B cell (primary cell): ENCODE measurements at regions not wholly inside any gene's neighbourhood (a gene's known extent, or its start where the extent isn't known, plus 50 kb on each side); places are given as distances from the start of the nearest gene placed in this dataset.

Source experiments
- ATAC-seq: fragments of 200-7000 bp; cut with Tn5 transposase; one replicate; pipeline ENCODE4 v1.10.0; 2021; ENCODE audit warnings: low read depth, mild to moderate bottlenecking, moderate number of reproducible peaks, moderate library complexity
- CTCF ChIA-PET: fragments of 350-600 bp; sonication (Branson Sonifier 250); formaldehyde crosslinking; loops from one replicate; lab custom pipeline; 2021; ENCODE audit warnings: antibody characterized with exemption, inconsistent platforms; lab: Charles Lee
- POLR2A ChIA-PET: fragments of 350-600 bp; sonication (Branson Sonifier 250); formaldehyde crosslinking; loops from one replicate; lab custom pipeline; 2021; ENCODE audit warnings: antibody characterized with exemption; lab: Charles Lee
- DNase-seq: peaks from one replicate; pipeline ENCODE4 v3.0.0; 2013
- H2AFZ ChIP-seq: 2 replicates; pipeline ENCODE4 v1.6.1; 2012; ENCODE audit warnings: mild to moderate bottlenecking, low read depth, low read length; ENCODE audit not compliant: insufficient read depth, poor library complexity, severe bottlenecking
- H3K27ac ChIP-seq, 2 donors: 1 replicate in 1 of 2; 2 replicates in 1 of 2; pipeline ENCODE4 v1.5.1; 2012 to 2013; ENCODE audit warnings: low read length in 2 of 2, mild to moderate bottlenecking in 2 of 2, moderate library complexity in 1 of 2
- H3K27me3 ChIP-seq, 4 experiments: fragments of 200-600 bp in 1 of 4; sonication (generic) in 1 of 4; replicated peaks in 1 of 4; 1 replicate in 2 of 4; 2 replicates in 2 of 4; pipeline versions ENCODE4 v1.6.1 to v1.7.0; 2013 to 2016; ENCODE audit warnings: low read length in 3 of 4, mild to moderate bottlenecking in 2 of 4, mixed read lengths in 1 of 4, moderate library complexity in 1 of 4; ENCODE audit not compliant: insufficient read depth in 4 of 4, control insufficient read depth in 3 of 4; ENCODE audit errors: control extremely low read depth in 1 of 4
- H3K36me3 ChIP-seq, 2 experiments: replicated peaks in 1 of 2; 1 replicate in 1 of 2; 2 replicates in 1 of 2; pipeline versions ENCODE4 v1.6.1 to v1.7.1; 2013; ENCODE audit warnings: low read length in 1 of 2; ENCODE audit not compliant: insufficient read depth in 2 of 2, control insufficient read depth in 1 of 2; ENCODE audit errors: control extremely low read depth in 1 of 2, extremely low read depth in 1 of 2
- H3K4me1 ChIP-seq, 2 donors: fragments of 200-600 bp in 1 of 2; sonication (generic) in 1 of 2; 1 replicate in 1 of 2; 2 replicates in 1 of 2; pipeline versions ENCODE4 v1.5.1 to v1.6.1; 2013 to 2017; ENCODE audit warnings: low read length in 2 of 2; ENCODE audit not compliant: control insufficient read depth in 2 of 2, insufficient read depth in 2 of 2
- H3K4me2 ChIP-seq: replicated peaks from 2 replicates; pipeline ENCODE3; 2012; ENCODE audit warnings: mild to moderate bottlenecking, low read depth, low read length; ENCODE audit not compliant: poor library complexity, severe bottlenecking
- H3K4me3 ChIP-seq, 5 experiments: fragments of 200-600 bp in 1 of 5; sonication (generic) in 1 of 5; 1 replicate in 3 of 5; 2 replicates in 2 of 5; pipeline versions ENCODE4 v1.5.1 to v1.7.0; 2011 to 2016; ENCODE audit warnings: low read length in 4 of 5, mild to moderate bottlenecking in 4 of 5, low read depth in 2 of 5, control low read depth in 1 of 5, moderate library complexity in 1 of 5; ENCODE audit not compliant: insufficient read depth in 1 of 5; ENCODE audit errors: control extremely low read depth in 1 of 5, extremely low read depth in 1 of 5
- H3K79me2 ChIP-seq: fragments of 200-600 bp; sonication (generic); one replicate; pipeline ENCODE4 v1.6.0; 2016; ENCODE audit warnings: low read length; ENCODE audit not compliant: control insufficient read depth, insufficient read depth
- H3K9ac ChIP-seq: fragments of 200-600 bp; sonication (generic); 2 replicates; pipeline ENCODE4 v1.6.1; 2017; ENCODE audit warnings: mild to moderate bottlenecking, low read length, moderate library complexity
- H3K9me3 ChIP-seq, 3 donors: one replicate each; pipeline versions ENCODE4 v1.6.1 to v1.7.1; 2013; ENCODE audit warnings: low read length in 2 of 3; ENCODE audit not compliant: control insufficient read depth in 2 of 3, insufficient read depth in 1 of 3; ENCODE audit errors: control extremely low read depth in 1 of 3
- H4K20me1 ChIP-seq: 2 replicates; pipeline ENCODE4 v1.6.0; 2012; ENCODE audit warnings: mild to moderate bottlenecking, low read length; ENCODE audit not compliant: insufficient read depth, control insufficient read depth, poor library complexity, severe bottlenecking
- H3K27ac Mint-ChIP-seq: one replicate; pipeline ENCODE4 v1.8.0; 2021; ENCODE audit warnings: mixed read lengths
- H3K27me3 Mint-ChIP-seq: one replicate; pipeline ENCODE4 v1.8.0; 2021; ENCODE audit warnings: mixed read lengths
- H3K4me1 Mint-ChIP-seq: one replicate; pipeline ENCODE4 v1.8.0; 2021; ENCODE audit warnings: mixed read lengths
- H3K4me3 Mint-ChIP-seq: one replicate; pipeline ENCODE4 v1.8.0; 2021; ENCODE audit warnings: mixed read lengths
- H3K9me3 Mint-ChIP-seq: one replicate; pipeline ENCODE4 v1.8.0; 2022; ENCODE audit warnings: mixed read lengths; ENCODE audit not compliant: insufficient read depth
- EZH2 ChIP-seq: IDR thresholded peaks from 2 replicates; pipeline ENCODE4 v1.6.1; 2012; ENCODE audit warnings: borderline replicate concordance, low read depth, mild to moderate bottlenecking, moderate library complexity, low read length; ENCODE audit not compliant: insufficient read depth, poor library complexity, severe bottlenecking
- WGBS: methylation state at CpG from one replicate; pipeline ENCODE4 v1.1.5; 2013; ENCODE audit warnings: missing lambda C conversion rate; ENCODE audit not compliant: insufficient coverage; 5-methylcytosine and 5-hydroxymethylcytosine counted together
- intact Hi-C: fragments of 100-400 bp; cut with micrococcal nuclease; formaldehyde crosslinking; loops from one replicate; pipeline ENCODE4 v1.10.0; 2022
- TF ChIP-seq, protein P1 (sequence below): fragments of 200-600 bp; IDR thresholded peaks from one replicate; pipeline ENCODE4 v1.8.0; 2022; ENCODE audit warnings: antibody characterized with exemption, mild to moderate bottlenecking

GRCh38 chr14:99072956-99073355 is 199.0 kb downstream of the BCL11B start:
- POLR2A ChIA-PET = no interaction called here

DNA sequence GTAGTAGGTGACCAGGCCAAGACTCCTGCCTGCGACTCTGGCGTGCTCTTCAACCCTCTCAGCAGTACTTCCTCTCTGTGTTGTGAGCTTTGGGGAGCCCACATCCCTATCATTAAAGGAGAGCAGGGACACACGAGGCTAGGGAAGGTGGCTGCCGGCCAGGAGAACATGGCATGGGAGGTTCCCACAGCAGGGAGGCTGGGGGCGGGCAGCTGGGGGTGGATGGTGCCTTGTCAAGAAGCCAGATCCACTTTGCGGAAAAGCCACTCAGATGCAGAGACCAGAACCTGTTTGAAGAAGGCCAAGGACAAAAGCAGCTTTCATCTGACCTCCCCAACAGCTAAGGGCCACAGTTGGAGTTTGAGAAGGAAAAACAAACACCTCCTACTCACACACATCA is 198.6 kb downstream of the BCL11B start:
- Histone ChIP-seq H3K4me2 (no peak overlapping the region), H3K79me2 (no peaks in the 10 kb centered on the region), H2AFZ (no peak overlapping the region), H3K9ac (no peak overlapping the region), H4K20me1 (no peaks in the 10 kb centered on the region), H3K36me3 (no peaks in the 10 kb centered on the region), H3K9me3 (peaks cover 0 to 41% (median 2%) of the 10 kb centered on the region in 3 donors), H3K4me3 (no peak overlapping the region), H3K27me3 (no peaks in the 10 kb centered on the region), H3K27ac (no peak overlapping the region), H3K4me1 (no peaks in the 10 kb centered on the region)
- Mint-ChIP-seq H3K9me3 (no peaks in the 10 kb centered on the region), H3K4me1 (no peaks in the 10 kb centered on the region), H3K27me3 (no peaks in the 10 kb centered on the region), H3K27ac (no peak overlapping the region), H3K4me3 (no peak overlapping the region)
- DNase-seq (no peak), ATAC-seq (no peak)
- intact Hi-C loops = no loop called here
- 90% methylated on average over 6 of the region's 6 CpGs for WGBS
- TF ChIP-seq, protein P1, sequence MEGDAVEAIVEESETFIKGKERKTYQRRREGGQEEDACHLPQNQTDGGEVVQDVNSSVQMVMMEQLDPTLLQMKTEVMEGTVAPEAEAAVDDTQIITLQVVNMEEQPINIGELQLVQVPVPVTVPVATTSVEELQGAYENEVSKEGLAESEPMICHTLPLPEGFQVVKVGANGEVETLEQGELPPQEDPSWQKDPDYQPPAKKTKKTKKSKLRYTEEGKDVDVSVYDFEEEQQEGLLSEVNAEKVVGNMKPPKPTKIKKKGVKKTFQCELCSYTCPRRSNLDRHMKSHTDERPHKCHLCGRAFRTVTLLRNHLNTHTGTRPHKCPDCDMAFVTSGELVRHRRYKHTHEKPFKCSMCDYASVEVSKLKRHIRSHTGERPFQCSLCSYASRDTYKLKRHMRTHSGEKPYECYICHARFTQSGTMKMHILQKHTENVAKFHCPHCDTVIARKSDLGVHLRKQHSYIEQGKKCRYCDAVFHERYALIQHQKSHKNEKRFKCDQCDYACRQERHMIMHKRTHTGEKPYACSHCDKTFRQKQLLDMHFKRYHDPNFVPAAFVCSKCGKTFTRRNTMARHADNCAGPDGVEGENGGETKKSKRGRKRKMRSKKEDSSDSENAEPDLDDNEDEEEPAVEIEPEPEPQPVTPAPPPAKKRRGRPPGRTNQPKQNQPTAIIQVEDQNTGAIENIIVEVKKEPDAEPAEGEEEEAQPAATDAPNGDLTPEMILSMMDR = no peak
- no peak for TF ChIP-seq EZH2
- CTCF ChIA-PET = no interaction called here
- POLR2A ChIA-PET = no interaction called here

More at GRCh38 chr14:99072956-99073355, 199.0 kb downstream of the BCL11B start:
- intact Hi-C loops = no loop called here
- H3K9me3 Mint-ChIP-seq = no peaks in the 10 kb centered on the region
- no peak overlapping the region for H3K9ac ChIP-seq
- H2AFZ ChIP-seq = no peak overlapping the region
- ATAC-seq (no peak), DNase-seq (no peak)
- no peak overlapping the region for H3K4me3 ChIP-seq
- no peaks in the 10 kb centered on the region for H4K20me1 ChIP-seq
- no peaks in the 10 kb centered on the region for H3K27me3 ChIP-seq
- CTCF ChIA-PET = no interaction called here
- no peak overlapping the region for H3K27ac ChIP-seq
- no peaks in the 10 kb centered on the region for H3K79me2 ChIP-seq
- H3K4me3 Mint-ChIP-seq = no peak overlapping the region
- H3K4me1 Mint-ChIP-seq = no peaks in the 10 kb centered on the region
- H3K4me2 ChIP-seq = no peak overlapping the region
- H3K9me3 ChIP-seq = peaks cover 0 to 40% (median 2%) of the 10 kb centered on the region in 3 donors
- no peak for TF ChIP-seq EZH2
- TF ChIP-seq, protein P1 = no peak
- H3K36me3 ChIP-seq = no peaks in the 10 kb centered on the region
- H3K4me1 ChIP-seq = no peaks in the 10 kb centered on the region
- H3K27me3 Mint-ChIP-seq = no peaks in the 10 kb centered on the region
- H3K27ac Mint-ChIP-seq = no peak overlapping the region
- 71% methylated on average over 5 of the region's 6 CpGs for WGBS
